Prostate gland (tissue), 2 donors: ENCODE measurements at regions not wholly inside any gene's neighbourhood (a gene's known extent, or its start where the extent isn't known, plus 50 kb on each side); places are given as distances from the start of the nearest gene placed in this dataset.
"Not testable (repeated sequence)": the region's sequence is repeated elsewhere in the genome, so short reads cannot be mapped to it uniquely, and the experiment has no call there.

Experiments
- DNase-seq: peaks from one replicate; pipeline ENCODE4 v3.0.0-alpha.2; 2019; ENCODE audit warnings: low spot score
- H3K27ac ChIP-seq, 2 donors: fragments of 200-600 bp; sonication (generic); 2 replicates each; pipeline ENCODE4 v1.5.1; 2017 to 2019
- H3K27me3 ChIP-seq: fragments of 200-600 bp; sonication (generic); replicated peaks from 2 replicates; pipeline ENCODE4 v1.5.1; 2019; ENCODE audit not compliant: insufficient read depth
- H3K36me3 ChIP-seq, 2 donors: fragments of 200-600 bp; sonication (generic); 1 replicate in 1 of 2; 2 replicates in 1 of 2; pipeline versions ENCODE4 v1.5.1 to v1.8.1; 2017 to 2019
- H3K4me1 ChIP-seq: fragments of 200-600 bp; sonication (generic); replicated peaks from 2 replicates; pipeline ENCODE4 v1.5.1; 2019
- H3K4me3 ChIP-seq, 2 donors: fragments of 200-600 bp; sonication (generic); 2 replicates each; pipeline ENCODE4 v1.5.1; 2017 to 2019
- H3K9me3 ChIP-seq: fragments of 200-600 bp; sonication (generic); 2 replicates; pipeline ENCODE4 v1.5.1; 2017
- CTCF ChIP-seq, 4 experiments: fragments of 200-600 bp in 2 of 4; fragments of 450-650 bp in 2 of 4; sonication (generic) in 2 of 4; IDR thresholded peaks; 1 replicate in 3 of 4; 2 replicates in 1 of 4; pipeline ENCODE4 v1.5.1; 2016 to 2019; ENCODE audit warnings: antibody characterized with exemption in 4 of 4, mild to moderate bottlenecking in 2 of 4, moderate library complexity in 2 of 4
- POLR2A ChIP-seq: fragments of 450-650 bp; IDR thresholded peaks from one replicate; pipeline ENCODE4 v1.6.1; 2016; ENCODE audit warnings: antibody characterized with exemption, mild to moderate bottlenecking
- POLR2AphosphoS5 ChIP-seq: sonication (generic); formaldehyde crosslinking; IDR thresholded peaks from one replicate; pipeline ENCODE4 v1.6.1; 2017; ENCODE audit warnings: antibody characterized with exemption
- WGBS: methylation state at CpG from one replicate; pipeline ENCODE4 v1.1.5; 2018; 5-methylcytosine and 5-hydroxymethylcytosine counted together
- intact Hi-C: fragments of 100-400 bp; cut with DNase I; formaldehyde crosslinking; loops from one replicate; pipeline ENCODE4 v1.14.2; 2022

GRCh38 chr2:20115902-20116301, 64.5 kb upstream of the LAPTM4A start:
- no peaks in the 10 kb centered on the region for H3K36me3 ChIP-seq
- no peak overlapping the region for H3K27ac ChIP-seq
- H3K4me1 ChIP-seq, result no peaks in the 10 kb centered on the region
- intact Hi-C loops, result no loop called here
- H3K9me3 ChIP-seq, result no peaks in the 10 kb centered on the region
- no peak for DNase-seq
- H3K27me3 ChIP-seq, result no peaks in the 10 kb centered on the region
- TF ChIP-seq POLR2A (no peak), CTCF (IDR thresholded peaks at IDR 0.05) (no peak), POLR2AphosphoS5 (no peak)
- H3K4me3 ChIP-seq, result no peak overlapping the region
- WGBS, result 89% methylated on average over 4 of the region's 4 CpGs

- WGBS, result 100% methylated on average over 1 of the region's 2 CpGs
- intact Hi-C loops, result no loop called here
- no peaks in the 10 kb centered on the region for H3K36me3 ChIP-seq
- no peak for DNase-seq
- no peak overlapping the region for H3K27ac ChIP-seq
- no peaks in the 10 kb centered on the region for H3K27me3 ChIP-seq
- H3K4me1 ChIP-seq, result no peaks in the 10 kb centered on the region
- no peak overlapping the region for H3K4me3 ChIP-seq
- no peaks in the 10 kb centered on the region for H3K9me3 ChIP-seq
- TF ChIP-seq CTCF (IDR thresholded peaks at IDR 0.05) (no peak), POLR2A (no peak), POLR2AphosphoS5 (no peak)
Observed at GRCh38 chr2:20115374-20115773, 63.9 kb upstream of the LAPTM4A start.

DNA sequence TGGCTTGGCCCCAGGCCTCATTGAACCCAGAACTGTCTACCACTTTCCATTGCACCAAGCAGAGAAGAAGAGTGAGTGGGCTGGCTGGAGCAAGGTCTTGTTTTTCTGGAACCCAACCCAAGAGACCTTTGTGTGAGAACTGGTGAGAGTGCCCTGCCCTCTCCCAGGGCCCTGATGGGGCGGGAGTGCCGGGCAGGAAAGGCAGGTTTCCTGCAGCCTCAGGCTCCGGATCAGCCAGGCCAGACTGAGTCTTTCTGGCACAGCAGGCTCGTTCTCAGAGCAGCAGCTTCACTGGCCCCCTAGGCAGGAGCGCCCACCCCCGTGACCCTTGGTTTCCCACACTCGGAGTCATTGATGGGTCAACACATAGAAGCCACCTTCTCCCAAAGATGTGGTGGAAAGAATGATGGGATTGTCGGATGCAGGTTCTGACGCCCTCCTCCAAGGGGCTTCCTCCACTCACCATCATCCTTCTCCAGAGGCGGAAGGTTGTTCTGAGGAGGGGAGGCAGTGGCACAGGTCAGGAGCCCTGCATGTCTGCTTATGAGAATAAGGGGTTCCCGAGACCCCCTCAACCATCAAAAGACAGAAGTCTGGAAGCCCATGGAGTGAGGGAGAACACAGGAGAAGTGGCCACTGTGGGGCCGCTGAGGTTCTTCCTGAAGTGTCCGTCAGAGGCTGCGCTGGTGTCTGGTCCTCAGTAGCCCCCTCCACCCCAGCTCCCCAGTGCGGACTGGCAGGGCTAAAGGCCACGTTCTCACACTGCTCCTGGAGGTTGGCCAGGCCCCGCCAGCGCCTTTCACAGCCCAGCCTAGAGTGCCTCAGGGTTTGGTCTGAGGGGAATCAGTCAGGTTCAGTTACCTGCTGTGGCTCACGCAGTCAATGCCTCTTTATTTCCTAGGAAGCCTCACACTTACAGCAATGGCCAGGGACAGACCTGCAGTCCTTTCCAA, 62.8 kb upstream of the LAPTM4A start:
- no peaks in the 10 kb centered on the region for H3K27me3 ChIP-seq
- TF ChIP-seq POLR2A, result no peak
- no peak for TF ChIP-seq POLR2AphosphoS5
- no peak for TF ChIP-seq CTCF (IDR thresholded peaks at IDR 0.05)
- no peak for DNase-seq

DNA sequence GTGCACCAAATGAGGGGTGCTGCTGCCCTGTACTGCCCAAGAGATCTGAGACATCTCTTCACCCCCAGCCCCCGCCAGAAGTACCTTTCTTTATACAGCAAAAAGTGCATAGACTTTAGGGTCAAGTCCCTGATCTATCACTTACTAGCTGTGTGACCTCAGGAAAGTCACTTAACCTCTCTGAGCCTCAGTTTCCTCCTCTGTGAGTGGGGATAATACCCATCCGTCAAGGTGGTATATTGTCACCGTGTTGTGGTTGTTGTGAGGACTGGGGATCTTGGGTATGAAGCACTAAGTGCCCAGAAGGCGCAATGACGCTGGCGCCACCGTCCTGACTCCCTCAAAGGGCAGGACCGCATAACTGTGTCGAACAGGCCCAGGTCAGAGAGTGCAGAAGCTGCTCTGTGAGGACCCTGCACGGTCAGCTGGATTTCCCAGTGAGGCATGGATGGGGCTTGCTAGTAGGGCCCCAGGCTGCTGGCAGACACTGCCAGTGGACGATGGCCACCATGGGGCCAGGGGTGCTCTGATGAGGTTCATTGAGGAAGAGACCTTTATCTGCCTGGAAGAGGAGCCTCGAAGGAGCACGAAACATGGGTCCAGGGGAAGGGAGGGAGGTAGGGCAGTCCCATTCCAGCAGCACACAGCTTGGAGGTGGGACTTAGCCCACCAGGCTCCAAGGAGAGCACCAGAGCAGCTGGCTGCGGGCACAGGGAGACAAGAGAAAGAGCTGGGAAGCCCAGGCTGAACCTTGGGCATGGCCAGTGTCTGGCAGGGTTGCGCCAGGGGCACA, 61.8 kb upstream of the LAPTM4A start:
- DNase-seq, result no peak
- intact Hi-C loops, result no loop called here

More for the DNA sequence above, 62.8 kb upstream of the LAPTM4A start:
- 65% methylated on average over 19 of the region's 19 CpGs for WGBS
- Histone ChIP-seq H3K27ac (no peak overlapping the region), H3K9me3 (no peaks in the 10 kb centered on the region), H3K36me3 (no peaks in the 10 kb centered on the region), H3K4me1 (no peaks in the 10 kb centered on the region), H3K4me3 (no peak overlapping the region)
- intact Hi-C loops, result no loop called here

DNA sequence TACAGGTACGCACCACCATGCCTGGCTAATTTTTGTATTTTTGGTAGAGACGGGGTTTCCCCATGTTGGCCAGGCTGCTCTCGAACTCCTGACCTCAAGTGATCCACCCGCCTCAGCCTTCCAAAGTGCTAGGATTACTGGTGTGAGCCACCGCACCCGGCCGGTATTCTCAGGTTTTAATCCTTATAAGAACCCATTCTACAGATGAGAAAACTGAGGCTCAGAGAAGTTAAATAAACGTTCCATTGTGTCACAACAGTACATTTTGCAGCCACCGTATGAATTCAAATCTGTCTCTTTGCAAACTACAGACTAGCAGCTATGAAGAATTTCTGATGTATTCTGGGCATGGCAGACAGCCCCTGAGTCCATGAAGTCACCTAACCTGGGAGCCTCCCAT, 60.9 kb upstream of the LAPTM4A start:
- H3K36me3 ChIP-seq, H3K4me1 ChIP-seq, DNase-seq, H3K27me3 ChIP-seq, H3K4me3 ChIP-seq, H3K27ac ChIP-seq, H3K9me3 ChIP-seq, intact Hi-C loops: not testable (repeated sequence)
- 96% methylated on average over 9 of the region's 9 CpGs for whole genome bisulfite sequencing

More for the DNA sequence above, 61.8 kb upstream of the LAPTM4A start:
- H3K4me3 ChIP-seq, result no peak overlapping the region
- H3K36me3 ChIP-seq, result no peaks in the 10 kb centered on the region
- H3K27ac ChIP-seq, result no peak overlapping the region
- 94% methylated on average over 15 of the region's 15 CpGs for WGBS
- no peaks in the 10 kb centered on the region for H3K4me1 ChIP-seq
- H3K27me3 ChIP-seq, result no peaks in the 10 kb centered on the region
- TF ChIP-seq CTCF (IDR thresholded peaks at IDR 0.05), result no peak
- TF ChIP-seq POLR2AphosphoS5, result no peak
- TF ChIP-seq POLR2A, result no peak
- no peaks in the 10 kb centered on the region for H3K9me3 ChIP-seq
